HG02759 (cell line): ENCODE measurements at regions not wholly inside any gene's neighbourhood (a gene's known extent, or its start where the extent isn't known, plus 50 kb on each side); places are given as distances from the start of the nearest gene placed in this dataset.
A peak's percentile ranks its signal among the peaks of the same experiment; 100 is the strongest.
"Not testable (repeated sequence)": the region's sequence is repeated elsewhere in the genome, so short reads cannot be mapped to it uniquely, and the experiment has no call there.

Experiments used
- ATAC-seq: cut with Tn5 transposase; IDR thresholded peaks from one replicate; pipeline ENCODE4 v1.9.1; 2021; ENCODE audit warnings: mild to moderate bottlenecking, moderate library complexity; ENCODE audit not compliant: unreplicated experiment

GRCh38 chr10:35835545-35835944, 193.4 kb upstream of the FZD8 start:
- no peak for ATAC-seq

- no peak for ATAC-seq
Measured at GRCh38 chr10:35834877-35835494, 192.9 kb upstream of the FZD8 start.

GRCh38 chr10:35827783-35828182, 185.7 kb upstream of the FZD8 start:
- ATAC-seq: no peak

DNA sequence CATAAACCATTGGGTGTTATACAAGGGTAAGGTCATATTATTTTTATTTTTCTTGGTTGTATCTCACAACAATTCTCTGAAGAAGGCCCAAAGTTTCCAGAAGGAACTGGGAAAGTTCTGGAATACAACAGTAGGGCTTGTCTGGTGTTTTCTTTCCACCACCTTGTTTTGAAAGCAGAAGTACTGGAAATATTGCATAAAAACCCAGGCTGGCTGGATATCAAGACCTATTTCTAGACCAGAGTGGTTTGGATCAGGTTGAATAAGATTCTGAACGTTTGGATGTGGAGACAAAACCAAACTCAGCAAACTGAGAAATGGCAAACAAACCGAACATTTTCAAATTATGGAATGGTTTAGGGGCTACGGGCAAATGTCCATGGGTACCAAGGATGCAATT, 182.6 kb upstream of the FZD8 start:
- no peak for ATAC-seq

DNA sequence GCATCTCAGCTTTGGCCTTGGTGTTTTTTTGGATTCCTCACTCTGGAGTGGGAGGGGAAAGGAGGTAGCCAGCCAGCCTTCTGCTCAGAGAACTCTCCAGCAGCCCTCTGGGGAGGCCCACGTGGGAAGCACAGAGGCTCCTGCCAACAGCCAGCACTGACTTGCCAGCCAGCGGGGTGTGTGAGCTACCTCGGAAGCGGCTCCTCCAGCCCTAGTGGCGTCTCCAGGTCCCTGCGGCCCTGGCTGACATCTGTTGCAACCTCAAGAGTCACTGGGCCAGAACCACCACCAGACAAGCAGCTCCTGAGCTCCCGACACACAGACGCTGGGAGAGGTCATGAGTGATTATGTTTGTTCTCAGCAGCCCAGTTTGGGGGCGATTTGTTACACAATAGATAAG, 180.2 kb upstream of the FZD8 start:
- no peak for ATAC-seq

- peak; percentile 61 for ATAC-seq
Measured at GRCh38 chr10:35821339-35821911, 179.3 kb upstream of the FZD8 start.

GRCh38 chr10:35819736-35820135, 177.6 kb upstream of the FZD8 start:
- ATAC-seq: no peak

DNA sequence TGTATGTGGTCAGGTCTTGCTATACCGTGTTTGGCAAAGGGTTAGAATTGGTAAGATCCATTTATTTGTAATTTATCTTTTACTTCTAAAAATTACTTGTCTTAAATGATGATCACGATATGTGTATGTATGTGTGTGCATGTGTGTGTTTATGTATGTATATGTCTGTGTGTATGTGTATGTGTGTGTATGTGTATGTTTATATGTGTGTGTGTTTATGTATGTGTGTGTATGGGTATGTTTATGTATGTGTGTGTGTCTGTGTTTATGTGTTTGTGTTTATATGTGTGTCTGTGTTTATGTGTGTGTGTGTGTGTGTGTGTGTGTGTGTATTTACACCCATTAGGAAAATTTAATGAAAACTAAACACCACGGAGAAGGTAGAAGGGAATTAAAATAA, 176.9 kb upstream of the FZD8 start:
- ATAC-seq: no peak

- ATAC-seq: not testable (repeated sequence)
Measured at GRCh38 chr10:35817109-35817508, 175.0 kb upstream of the FZD8 start.

GRCh38 chr10:35813219-35813618, 171.1 kb upstream of the FZD8 start:
- no peak for ATAC-seq

DNA sequence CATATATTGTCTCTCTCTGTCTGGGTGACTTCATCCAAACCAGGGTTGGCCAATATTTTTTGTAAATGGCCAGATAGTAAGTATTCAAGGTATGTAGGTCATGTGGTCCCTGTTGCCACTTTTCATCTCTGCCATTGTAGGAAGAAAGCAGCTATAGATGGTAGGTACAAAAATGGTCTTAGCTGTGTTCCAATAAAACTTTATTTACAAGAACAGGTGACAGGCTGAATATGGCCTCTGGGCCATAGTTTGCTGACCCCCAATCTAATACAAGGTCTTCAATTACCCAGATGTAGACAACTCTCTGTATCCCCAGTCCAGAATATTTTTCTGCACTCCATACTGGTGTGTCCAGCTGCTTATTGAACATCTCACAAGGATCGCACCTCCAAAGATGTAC, 166.2 kb upstream of the FZD8 start:
- ATAC-seq: no peak

DNA sequence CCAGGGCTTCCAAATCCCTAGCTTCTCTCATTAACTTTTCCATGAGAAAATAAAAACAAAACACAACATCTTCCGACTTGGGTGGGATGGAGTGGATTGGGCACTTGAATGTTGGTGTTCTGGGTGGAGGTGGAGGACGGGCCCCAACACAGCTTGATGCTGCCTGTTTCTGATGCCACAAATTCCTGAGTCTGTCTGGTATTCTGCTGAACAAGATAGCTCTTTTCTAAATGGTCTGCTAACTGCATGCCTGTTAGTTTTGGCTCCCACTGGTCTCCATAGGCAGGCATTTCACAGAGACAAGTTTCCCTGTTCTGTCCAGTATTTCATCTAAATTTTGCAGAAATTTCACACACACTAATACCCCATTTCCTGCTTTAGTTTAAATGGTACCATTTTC, 160.9 kb upstream of the FZD8 start:
- no peak for ATAC-seq

- ATAC-seq: no peak
Measured at GRCh38 chr10:35797187-35797586, 155.1 kb upstream of the FZD8 start.

DNA sequence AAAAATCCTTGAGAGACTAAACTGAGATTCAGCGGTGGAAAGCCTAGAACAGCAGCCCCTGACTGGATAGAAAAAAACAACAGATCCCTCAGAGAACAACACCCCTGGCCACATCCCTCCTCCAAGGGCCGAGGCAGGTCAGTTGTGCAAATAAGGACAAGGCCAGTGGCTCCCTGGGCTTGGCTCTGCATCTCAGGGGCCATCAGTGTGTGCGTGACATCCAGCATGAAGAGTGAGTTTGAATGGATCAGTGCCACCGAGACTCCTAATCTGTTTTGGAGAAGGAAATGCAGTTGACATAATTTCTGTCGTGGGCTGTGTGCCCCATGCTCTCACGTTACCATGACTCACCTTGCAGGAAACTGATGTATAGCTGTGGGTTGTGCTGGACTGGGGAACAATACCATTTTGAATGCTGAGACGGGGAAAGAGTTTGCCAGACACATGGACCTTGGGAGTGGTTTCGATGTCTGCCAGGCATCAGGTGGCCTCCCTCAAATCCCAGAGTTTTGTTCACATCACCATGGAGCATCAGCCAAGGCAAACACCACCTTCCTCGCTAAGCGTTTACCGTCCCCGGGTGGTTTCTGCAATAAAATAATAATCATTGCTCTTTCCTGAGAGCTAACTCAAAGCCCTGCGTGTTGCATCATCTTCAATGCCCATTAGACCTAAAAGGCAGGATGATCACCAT, 153.2 kb upstream of the FZD8 start:
- ATAC-seq: no peak

DNA sequence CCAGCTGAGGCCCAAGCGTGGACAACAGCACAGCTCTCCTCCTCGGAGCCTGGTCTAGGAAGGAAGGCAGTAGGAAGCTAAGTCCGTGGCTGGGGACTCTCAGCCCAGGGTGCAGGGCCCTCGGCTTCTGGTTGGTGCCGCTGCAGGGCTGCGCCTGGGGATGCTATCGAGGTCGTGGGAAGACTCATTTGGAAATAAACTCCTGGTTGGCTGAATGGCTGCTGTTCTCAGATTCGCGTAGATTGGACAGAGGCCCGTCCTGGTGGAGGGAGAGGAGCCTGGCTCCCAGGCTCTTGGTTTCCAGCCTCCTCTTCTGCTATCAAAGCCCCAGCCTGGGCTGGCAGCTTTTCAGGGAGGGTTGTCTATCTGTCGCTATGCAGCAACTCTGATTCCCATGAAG, 152.6 kb upstream of the FZD8 start:
- ATAC-seq: no peak

GRCh38 chr10:35792291-35792690, 150.2 kb upstream of the FZD8 start:
- ATAC-seq: no peak

GRCh38 chr10:35789996-35790395, 147.9 kb upstream of the FZD8 start:
- ATAC-seq: no peak

GRCh38 chr10:35784751-35785150, 142.7 kb upstream of the FZD8 start:
- no peak for ATAC-seq

DNA sequence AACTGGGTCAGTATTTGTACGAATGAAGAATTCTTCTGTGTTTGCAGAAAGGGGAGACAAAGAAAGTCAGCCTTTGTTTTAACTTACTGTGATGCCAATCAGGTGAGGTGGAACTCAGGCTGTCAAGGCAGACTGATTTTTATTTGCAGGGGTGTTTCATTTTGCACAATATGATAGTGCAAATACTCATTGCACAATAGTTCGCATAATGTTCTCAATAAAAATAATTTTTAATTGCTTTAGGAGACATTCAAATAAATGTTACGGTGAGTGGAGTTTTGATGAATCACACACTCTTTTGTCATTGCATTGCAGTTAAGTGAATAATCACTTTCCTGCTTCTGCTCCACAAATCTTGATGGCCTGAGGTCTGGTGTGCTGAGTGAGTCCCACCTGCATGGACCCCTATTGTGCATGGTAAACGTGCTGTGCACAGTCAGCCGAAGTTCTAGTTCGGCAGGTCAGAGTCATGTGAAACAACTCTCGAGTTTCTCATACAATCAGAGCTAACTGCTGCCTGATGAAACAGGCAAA, 141.3 kb upstream of the FZD8 start:
- ATAC-seq: no peak

DNA sequence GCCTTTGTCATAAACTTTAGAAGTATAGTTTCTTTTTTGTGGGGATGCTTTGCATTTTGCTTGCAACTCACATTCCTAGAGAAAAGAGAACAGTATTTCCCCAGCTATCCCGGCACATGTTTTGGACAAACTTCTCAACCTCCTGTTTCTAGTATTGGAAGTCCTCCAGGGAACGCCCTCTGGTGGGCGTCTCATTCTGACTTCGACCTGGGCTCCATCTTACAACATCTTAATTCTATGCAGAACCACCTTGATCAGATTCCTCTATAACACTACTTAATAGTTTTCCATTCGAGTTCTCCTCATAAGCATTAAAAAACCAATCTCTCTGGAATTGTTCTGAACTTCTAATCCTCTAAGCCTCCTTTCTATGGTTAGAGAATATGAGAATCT, 139.5 kb upstream of the FZD8 start:
- ATAC-seq: no peak

- no peak for ATAC-seq
Measured at GRCh38 chr10:35780970-35781642, 139.0 kb upstream of the FZD8 start.

DNA sequence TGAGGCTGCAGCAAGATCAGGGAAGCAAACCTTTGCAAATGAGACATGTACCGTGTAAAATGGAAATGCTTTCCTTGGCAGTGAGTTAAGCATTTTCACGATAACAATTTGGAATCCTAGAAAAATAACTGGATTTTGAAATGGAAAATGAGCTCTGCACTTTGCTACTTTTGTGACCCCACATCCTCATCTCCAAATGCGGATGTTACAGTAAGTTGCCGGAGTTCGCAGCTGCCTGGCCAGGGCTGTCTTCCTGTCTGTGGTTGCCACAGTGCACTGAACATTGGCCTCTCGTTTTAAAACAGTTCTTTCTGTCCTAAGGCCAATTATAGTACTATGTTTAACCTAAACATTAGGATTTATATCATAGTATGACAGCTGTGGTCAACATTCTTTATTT, 136.2 kb upstream of the FZD8 start:
- ATAC-seq: no peak
